Midbrain (tissue), 1 donor: ENCODE measurements at regions not wholly inside any gene's neighbourhood (a gene's known extent, or its start where the extent isn't known, plus 50 kb on each side); places are given as distances from the start of the nearest gene placed in this dataset.
"Not testable (repeated sequence)": the region's sequence is repeated elsewhere in the genome, so short reads cannot be mapped to it uniquely, and the experiment has no call there.

Experiments used
- DNase-seq: peaks from one replicate; lab custom pipeline; 2025; lab: John Stamatoyannopoulos, UW

DNA sequence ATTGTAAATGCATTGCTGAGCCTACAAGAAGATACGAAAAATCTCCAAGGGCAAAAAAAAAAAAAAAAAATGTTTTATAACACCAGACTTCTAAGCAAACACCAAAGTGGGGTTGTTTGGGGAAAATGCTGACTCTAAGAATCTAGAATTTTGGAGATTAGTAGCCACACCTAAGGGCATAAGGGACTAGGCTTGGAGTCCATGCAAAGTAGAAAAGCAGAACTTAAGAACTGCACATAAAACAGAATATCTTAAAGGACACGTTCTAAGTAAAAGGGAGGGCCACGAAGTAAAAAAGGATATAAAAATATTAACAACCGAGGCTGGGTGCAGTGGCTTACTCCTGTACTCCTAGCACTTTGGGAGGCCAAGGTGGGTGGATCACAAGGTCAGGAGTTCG is 269.8 kb upstream of the AUTS2 start:
- DNase-seq, result no peak

DNA sequence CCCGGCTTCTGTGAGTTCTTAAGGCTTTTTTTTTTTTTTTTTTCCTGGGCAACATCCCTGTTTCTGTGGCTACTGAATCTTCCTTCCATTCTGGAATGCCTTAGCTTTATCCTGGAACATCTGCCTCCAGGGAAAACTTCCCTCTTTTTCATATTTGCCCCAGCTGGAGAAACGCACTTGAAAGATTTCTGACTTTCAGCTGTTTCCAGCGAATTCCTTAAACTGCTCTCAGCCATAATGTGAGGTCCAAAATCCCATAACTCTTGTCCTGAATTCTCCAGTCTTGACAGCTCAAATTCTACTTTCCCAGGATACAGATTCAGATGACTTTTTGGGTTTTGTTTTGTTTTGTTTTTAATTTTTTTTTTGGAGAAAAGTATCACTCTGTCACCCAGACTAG is 263.6 kb upstream of the AUTS2 start:
- no peak for DNase-seq

DNA sequence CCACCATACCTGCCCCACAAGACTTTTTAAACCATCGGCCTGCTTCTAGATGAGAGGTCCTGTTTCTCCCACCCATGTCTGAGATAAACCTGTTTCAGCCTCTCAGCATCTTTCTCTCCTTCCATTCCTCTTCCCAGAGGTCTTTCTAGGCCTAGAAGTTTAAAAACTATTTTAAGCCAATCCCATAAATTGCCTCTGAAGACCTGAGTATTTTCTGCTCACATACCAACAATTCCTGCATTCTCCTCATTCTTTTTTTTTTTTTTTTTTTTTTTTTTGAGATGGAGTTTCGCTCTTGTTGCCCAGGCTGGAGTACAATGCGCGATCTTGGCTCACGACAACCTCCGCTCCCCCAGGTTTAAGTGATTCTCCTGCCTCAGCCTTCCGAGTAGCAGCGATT is 262.9 kb upstream of the AUTS2 start:
- no peak for DNase-seq

DNA sequence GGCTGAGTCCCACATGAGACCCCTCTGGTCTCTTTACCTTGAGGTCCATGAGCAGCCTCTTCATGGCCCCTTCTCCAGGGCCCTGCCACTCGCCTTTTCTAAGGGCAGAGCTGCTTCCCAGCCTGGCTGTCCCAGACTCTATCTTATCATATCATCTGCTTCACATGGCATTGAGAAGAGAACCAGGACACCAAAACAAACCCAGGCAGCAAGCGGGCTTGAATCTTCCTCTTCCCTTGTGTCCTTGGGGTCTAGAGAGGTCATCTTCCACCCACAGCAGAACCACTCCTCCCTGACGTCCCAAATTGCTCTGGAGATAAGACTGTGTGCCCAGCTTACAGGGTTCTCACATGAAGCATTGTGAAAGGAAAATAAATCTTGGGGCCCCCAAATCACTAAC is 261.3 kb upstream of the AUTS2 start:
- no peak for DNase-seq

DNA sequence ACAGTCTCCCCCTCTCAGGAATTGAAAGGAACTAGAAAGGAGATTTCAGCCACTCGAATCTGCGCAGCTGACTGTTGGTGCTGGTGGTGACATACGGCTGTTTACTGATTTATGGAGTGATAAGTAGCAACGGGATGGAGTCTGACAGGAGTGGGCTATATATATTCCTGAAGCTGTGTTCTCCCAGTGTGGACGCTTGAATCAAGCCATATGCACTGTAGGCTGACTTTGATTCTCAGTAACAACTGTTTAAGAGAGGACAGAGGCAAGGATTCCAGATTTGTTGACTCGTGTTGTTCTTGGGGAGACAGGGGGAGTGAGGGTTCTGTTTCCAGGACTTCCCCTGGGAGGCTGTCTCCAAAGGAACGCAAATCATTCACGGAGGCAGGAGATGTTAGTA is 260.1 kb upstream of the AUTS2 start:
- no peak for DNase-seq

DNA sequence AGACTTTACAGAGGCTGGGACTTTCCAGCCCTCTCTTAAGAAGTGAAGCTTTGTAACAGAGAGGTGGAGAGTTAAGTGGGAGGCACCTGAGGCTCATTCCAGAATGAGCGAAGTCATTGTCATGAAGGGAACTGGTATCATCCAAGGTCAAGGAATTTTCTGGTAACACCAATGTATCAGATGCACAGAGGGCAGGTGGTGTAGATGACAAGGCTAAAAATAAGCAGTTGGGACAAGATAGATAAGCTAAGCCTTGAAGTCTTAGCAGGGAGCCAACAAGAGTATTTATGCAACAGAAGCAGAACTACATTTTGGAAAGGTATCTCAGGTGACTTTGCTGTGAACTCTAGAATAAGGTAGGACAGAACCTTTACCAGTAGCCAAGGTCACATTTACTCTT is 257.0 kb upstream of the AUTS2 start:
- no peak for DNase-seq

DNA sequence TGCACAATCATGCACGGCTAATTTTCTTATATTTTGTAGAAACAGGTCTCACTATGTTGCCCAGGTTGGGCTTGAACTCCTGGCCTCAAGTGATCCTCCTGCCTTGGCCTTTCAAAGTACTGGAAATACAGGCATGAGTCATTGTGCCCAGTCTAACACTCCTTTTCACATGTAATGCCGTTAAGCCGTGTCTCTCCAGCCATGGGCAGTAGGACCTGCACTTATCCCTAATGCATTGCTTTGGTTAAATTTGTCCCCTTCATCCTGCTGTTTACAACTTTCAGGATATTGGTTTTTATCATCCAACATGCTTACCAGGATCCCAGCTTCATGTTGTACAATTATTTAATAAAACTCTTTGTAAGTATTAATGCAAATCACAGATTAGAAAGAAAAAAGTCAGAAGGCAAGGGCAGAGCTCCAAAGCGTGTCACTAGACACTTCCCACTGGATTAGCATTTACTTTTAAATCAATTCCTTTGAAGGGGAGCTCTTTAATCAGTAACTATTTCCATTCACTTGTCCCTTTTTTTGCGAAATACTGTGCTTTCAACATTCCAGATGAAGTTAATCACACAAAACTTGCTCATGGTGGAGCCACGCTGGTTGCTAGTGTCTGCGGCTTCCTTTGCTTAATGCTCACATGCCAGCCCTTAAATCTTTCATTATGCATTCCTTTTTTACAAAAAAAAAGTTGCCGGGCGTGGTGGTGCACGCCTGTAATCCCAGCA is 256.0 kb upstream of the AUTS2 start:
- no peak for DNase-seq

DNA sequence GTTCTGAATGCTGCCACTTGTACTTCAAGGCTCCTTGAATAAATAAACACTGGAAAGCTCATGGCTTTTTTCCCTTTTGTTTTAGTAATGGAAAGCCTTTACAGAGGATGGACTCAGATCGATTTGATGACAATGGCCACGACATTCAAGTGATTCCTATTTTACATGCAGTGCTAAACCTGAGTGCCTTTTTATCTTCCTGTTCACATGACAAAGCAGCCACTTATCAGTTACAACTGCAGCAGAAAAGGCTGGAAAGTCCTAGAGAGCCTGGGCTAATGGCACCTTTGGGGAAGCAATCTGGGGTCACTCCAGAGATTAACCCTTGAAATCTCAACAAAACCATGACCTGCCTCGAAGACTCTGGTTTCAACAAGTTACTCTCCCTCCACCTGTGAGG is 249.0 kb upstream of the AUTS2 start:
- no peak for DNase-seq

DNA sequence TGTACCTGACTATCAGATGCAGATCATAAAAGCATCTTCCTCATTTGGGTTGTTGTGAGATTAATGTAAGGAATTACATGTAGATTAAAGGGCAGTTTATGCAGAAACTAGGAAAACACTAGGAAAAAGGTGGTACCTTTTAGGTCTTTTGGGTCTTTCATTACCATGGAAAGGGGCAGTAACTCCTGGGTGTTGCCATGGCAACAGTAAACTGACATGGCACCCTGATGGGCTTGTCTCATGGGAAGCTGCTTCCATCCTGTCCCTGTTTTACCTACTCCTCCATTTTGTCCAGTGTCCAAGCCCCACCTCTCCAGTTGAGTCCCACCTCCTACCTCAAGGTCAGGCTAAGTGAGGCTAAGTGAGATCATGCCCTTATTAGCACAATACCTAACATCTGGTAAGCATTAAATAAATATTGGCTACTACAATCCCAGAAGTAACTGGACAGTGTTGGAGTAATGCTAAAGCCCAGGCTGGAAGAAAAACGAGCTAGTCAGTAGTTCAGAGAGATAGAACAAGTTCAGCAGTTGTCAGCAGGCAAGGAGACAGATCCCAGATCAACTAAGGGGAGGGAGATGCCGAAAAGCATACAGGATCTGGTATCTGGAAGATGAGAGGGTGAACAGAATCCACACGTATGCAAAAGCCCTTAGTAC is 240.0 kb upstream of the AUTS2 start:
- DNase-seq, result no peak

DNA sequence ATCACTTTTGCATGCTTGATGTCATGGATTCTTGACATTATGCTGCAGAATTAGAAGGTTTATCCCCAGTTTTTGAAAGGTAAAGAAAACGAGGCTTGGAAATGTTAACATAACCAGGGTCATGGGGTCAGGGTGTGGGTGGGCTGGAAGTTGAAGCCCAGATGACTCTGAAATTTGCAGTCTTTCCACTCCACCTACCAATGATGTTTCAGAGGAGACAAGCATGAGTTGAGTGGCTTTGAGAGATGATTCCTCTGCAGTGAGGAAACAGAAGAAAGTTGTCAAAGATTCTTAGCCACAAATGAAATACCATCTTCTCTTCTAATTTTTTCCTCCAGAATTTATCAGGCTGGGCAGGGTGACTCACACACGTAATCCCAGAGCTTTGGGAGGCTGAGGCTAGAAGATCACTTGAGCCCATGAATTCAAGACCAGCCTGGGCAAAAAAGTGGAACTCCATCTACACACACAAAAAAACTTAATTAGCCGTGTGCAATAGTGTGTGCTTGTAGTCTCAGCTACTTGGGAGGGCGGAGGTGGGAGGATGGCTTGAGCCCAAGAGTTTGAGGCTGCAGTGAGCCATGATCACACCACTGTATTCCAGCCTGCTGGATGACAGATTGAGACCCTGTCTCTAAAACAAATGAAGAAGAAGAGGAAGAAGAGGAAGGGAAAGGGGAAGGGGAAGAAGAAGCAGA is 239.1 kb upstream of the AUTS2 start:
- no peak for DNase-seq

DNA sequence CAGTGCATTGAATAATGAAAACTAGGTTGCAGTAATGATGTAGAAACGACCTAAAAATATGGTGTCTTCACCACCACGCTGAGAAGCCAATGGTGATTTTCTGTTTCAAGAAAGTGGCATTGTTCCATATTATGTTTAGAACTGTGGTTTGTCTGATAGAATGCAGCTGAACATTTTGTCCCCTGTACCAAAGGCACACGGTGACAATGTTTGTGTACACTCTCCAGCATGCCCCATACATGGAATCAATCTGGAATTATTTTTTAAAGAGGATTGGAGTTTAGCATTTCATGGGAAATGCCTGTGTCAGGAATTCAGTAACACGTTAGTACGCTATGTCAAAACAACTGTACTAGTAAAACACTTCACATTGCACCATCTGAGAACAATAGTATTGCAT is 237.4 kb upstream of the AUTS2 start:
- DNase-seq, result no peak

DNA sequence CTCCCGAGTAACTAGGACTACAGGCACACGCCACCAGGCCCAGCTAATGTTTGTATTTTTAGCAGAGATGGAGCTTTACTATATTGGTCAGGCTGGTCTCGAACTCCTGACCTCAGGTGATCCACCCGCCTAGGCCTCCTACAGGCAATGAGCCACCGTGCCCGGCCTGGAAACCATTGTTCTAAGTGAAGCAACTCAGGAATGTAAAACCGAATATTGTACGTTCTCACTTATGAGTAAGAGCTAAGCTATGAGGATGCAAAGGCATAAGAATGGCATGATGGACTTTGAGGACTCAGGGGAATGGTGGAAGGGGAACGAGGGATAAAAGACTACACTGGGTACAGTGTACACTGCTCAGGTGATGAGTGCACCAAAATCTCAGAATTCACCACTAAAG is 235.1 kb upstream of the AUTS2 start:
- no peak for DNase-seq

DNA sequence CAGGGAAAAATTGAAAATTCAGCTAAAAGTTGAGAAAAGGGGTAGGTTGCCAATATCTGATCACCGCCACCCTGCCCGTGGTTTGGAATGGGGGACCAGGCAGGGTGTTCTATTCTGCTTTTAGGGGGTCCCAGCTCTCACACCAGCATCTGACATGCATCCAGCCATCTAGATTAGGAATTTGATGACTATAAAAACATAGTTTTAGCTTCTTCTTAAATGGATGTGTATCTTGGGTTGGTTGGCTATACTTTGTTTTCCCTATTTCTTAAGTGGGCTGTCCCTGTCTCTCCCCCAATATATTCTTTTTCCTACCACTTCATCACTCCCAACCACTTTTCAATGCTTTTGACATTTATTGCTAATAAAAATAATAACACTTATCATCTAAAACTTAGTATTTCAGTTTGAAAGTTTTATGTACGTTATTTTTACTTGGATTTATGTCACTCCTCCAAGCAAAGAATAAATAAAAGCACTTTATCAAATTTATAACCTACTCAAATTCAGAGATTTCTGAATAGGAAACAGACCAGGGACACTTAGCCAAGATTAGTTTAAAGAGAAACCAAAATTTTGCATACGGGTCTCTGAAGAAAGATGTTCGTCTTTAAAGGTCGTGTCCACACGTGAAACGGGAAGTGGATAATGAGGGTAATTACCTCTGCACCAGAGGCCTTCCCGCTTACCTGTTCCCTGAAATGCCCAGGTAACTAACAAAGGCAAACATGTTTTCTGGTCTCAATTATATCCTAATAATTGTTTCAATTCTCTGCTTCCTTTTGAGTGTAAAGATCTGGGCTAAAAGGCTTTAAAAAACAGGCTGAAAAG is 233.2 kb upstream of the AUTS2 start:
- no peak for DNase-seq

DNA sequence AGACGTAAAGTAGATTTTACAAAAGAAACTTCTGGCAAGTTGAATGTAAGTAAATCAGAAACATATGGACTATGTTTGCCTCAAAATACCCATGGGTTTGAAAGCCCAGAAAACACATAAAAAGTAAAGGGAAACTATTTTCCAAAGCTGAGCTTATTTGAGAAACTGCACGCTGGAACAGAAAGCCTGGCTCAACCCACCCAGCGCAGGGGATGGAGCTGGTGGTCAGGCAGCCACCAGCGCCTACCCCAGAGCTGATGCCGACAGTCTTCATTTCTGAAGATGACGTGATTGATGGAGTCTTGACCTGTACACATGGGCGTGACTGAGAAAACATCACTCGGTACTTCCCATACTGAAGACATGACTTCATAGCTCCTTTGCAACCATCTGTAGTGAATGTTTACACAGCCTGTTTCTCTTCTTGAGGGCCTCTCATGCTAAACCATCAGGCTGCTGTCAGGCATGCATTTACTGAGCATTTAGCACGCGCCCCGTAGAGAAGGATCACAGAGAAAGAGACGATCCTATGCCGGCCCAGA is 232.6 kb upstream of the AUTS2 start:
- DNase-seq, result no peak

DNA sequence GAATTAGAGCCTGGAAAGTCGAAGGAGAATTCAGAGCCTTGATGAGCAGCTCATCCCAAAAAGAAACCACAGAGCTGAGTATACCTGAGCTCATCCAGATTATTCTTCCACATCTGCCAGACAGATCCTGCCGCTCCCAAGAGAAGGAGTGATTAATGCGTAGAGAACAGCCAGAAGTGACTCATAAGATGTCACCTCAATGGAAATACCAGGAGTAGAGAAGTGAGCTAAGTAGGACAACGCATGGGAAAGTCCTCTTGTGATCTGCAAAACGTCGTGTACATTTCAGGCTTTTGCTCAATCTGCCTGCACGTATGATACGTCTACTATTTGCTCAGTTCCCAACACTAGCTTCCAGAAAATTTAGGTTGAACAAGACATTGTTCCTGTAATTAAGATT is 230.5 kb upstream of the AUTS2 start:
- DNase-seq, result no peak

DNA sequence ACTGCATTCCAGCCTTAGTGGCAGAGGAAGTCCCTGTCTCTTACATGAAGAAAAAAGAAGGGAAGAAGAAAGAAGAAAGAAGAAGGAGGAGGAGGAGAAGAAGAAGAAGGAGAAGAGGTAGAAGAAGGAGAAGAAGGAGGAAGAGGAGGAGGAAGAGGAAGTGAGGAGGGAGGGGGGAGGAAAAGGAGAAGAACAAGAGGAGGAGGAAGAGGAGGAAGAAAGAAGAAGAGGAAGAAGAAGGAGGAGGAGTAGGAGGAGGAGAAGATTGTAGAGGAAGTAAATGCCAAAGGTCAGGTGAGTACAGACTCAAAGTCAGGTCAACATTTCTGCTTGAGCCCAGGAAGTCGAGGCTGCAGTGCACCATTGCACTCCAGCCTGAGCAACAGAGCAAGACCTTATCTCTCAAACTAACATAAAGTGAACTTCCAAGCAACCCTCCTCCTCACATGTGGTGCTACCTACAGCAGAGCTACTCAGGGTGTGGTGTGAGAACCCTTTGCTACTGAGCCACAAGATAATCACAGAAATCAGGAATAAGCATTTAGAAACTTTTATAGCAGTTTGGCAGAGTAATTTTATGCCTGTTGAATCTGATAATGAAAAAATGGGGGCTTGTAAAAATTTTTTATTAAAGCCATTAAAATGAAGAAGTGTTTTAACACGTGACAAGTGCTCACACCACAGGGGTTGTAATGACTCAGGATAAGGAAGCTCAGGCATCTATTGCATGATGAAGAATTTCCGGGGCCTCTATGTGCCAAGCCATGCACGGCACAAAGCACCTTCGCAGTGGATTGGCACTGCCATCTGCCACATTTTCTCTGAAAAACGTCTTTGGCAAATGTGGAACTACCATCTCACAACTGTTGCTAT is 224.9 kb upstream of the AUTS2 start:
- no peak for DNase-seq

DNA sequence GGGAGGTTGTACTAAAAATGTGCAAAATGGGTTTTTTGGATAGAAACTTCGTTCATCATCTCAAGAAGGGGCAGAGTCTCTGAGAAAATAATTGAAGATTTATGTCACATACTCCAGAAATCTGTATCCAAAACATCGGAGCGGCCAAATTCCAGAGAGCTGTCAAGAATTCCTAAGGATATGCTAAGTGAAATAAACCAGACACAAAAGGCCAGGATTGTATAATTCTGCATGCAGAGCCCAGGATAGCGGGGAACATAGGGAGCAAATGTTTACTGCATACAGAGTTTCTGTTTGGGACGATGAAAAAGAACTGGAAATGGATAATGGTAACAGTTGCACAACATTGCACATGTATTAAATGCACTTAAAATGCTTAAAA is 224.2 kb upstream of the AUTS2 start:
- no peak for DNase-seq

DNA sequence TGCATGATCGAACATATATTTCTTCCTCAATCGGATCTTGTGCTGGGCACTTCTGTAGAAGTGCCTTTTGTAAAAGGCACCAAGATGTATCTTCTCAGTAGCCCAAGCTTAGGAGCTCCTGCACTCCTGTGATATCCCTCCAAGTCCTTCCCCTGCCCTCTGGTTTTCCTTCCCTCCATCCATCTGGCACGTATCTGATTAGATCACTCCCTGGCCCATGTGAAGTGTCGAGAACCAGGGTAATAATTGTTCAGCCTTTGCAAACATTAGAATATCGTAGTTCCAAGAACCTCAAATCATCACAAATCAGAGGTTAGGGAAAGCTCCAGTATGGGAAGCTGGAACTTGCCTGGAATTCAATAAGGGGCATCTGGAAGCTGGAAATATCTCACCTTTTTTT is 221.1 kb upstream of the AUTS2 start:
- no peak for DNase-seq

DNA sequence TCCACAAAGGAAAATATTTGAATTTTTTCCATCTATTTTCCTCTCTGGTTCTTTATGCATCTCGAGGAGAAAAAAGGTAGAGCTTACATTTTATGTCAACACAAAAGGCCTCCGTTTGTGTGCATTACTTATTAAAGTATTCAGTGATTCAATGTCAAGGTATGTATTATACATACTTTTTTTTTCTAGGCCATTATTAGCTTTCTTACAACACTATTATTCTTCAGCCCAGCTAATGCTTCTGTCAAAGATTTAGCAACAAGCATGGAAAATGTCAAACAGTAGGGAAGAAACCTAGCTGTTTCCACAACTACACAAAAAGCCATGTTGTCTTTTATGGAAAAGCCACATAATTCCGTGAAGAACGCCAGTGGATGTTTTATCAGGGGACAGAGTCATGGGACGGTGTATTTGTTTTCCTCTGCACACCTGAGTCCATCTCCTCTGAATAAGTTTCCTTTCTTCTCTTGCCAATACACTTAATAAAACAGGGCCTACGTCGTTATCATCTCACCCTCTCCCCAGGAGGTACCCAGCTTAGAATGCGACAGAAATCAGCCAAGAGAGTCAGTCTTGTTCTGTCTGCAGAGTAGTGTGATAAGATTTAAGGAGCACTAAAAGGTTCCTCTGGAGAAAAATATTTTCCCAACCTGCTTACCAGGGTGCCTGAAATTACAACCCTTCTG is 209.7 kb upstream of the AUTS2 start:
- no peak for DNase-seq

DNA sequence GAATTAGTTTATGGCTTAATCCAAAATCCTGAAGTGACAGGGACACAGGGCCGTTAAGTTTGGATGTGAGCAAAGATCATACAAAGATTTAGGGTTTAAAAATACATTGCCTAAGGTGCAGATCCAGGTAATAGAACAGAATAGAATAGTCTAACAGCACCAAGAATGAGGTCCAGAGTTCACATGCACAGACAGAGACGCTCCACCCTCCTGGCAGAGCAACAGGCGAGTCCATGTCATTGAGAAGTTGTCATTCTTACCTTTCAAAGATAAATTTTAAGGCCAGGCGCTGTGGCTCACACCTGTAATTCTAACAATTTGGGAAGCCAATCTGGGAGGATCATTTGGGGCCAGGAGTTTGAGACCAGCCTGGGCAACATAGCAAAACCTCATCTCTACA is 209.1 kb upstream of the AUTS2 start:
- no peak for DNase-seq

DNA sequence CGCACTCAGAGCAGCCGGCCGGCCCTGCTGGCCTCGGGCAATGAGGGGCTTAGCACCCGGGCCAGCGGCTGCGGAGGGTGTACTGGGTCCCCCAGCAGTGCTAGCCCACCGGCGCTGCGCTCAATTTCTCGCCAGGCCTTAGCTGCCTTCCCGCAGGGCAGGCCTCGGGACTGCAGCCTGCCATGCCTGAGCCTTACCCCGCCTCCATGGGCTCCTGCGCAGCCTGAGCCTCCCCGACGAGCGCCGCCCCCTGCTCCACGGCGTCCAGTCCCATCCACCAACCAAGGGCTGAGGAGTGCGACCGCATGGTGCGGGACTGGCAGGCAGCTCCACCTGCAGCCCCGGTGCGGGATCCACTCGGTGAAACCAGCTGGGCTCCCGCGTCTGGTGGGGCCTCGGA is 204.4 kb upstream of the AUTS2 start:
- DNase-seq, result not testable (repeated sequence)
